Lower leg skin (tissue), 4 donors: ENCODE measurements at regions not wholly inside any gene's neighbourhood (a gene's known extent, or its start where the extent isn't known, plus 50 kb on each side); places are given as distances from the start of the nearest gene placed in this dataset.

Experiments used
- DNase-seq, 2 donors: peaks; one replicate each; pipeline ENCODE4 v3.0.0-alpha.2; 2019; ENCODE audit warnings: low spot score in 2 of 2
- H3K4me3 ChIP-seq: fragments of 200-600 bp; sonication (generic); 2 replicates; pipeline ENCODE4 v1.5.1; 2017; ENCODE audit warnings: mild to moderate bottlenecking, low read depth; ENCODE audit not compliant: poor library complexity, severe bottlenecking
- POLR2A ChIP-seq, 2 donors: fragments of 450-650 bp; IDR thresholded peaks; one replicate each; pipeline ENCODE4 v1.6.1; 2016 to 2017; ENCODE audit warnings: antibody characterized with exemption in 2 of 2, mild to moderate bottlenecking in 1 of 2, moderate library complexity in 1 of 2
- WGBS, 2 donors: methylation state at CpG; one replicate each; pipeline ENCODE4 v1.1.5; 2018; 5-methylcytosine and 5-hydroxymethylcytosine counted together
- intact Hi-C: fragments of 100-400 bp; cut with DNase I; formaldehyde crosslinking; loops from one replicate; pipeline ENCODE4 v1.15.0; 2023; ENCODE audit warnings: low total_unique reads
- TF ChIP-seq, protein P1 (sequence below), 3 donors: fragments of 450-650 bp; IDR thresholded peaks; one replicate each; pipeline ENCODE4 v1.5.1; 2016; ENCODE audit warnings: antibody characterized with exemption in 3 of 3, mild to moderate bottlenecking in 3 of 3, moderate library complexity in 2 of 3

DNA sequence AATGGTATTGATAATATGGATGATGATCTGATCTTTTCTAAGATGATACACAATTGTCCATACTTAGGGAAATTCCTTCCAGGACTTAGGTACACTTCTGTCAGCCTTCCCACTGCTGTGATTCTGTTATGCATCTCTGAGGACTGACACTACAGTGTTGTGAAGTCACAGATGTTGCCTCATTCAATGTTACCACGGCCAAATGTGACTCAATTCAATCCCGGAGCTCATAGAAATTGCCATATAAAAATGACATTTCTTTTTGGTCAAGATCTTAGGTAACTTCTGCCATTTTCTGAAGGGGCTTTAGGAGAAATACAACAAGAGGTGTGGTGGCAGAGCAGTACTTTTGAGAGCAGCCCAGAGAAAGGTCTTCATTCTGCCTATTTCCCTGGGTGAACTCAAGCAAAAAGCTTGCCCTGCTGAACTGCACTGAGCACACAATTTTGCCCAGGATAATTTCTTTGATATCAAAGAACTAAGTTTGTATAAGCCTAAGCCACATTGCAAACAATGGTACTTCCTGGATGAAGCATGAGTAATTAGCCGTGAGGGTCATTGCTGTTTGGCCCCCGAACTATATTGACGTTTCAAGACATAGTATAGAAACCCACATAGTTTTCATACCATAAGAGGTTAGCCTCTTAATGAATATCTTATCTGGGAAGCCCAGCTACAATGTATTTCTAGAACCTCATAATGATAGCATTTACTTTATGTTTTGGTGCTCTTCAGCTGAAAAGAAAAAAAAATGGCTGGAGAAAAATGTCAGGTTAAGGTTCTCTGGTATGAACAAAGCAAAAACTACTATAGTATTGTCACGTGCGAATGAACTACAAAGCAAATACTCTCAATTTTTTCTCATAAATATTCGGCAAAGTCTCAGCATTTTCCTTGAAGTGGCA, 437.4 kb downstream of the MEIS1 start:
- no peak overlapping the region for H3K4me3 ChIP-seq
- WGBS, 2 donors = 72 to 75% methylated on average over 8 of the region's 8 CpGs
- TF ChIP-seq, protein P1, sequence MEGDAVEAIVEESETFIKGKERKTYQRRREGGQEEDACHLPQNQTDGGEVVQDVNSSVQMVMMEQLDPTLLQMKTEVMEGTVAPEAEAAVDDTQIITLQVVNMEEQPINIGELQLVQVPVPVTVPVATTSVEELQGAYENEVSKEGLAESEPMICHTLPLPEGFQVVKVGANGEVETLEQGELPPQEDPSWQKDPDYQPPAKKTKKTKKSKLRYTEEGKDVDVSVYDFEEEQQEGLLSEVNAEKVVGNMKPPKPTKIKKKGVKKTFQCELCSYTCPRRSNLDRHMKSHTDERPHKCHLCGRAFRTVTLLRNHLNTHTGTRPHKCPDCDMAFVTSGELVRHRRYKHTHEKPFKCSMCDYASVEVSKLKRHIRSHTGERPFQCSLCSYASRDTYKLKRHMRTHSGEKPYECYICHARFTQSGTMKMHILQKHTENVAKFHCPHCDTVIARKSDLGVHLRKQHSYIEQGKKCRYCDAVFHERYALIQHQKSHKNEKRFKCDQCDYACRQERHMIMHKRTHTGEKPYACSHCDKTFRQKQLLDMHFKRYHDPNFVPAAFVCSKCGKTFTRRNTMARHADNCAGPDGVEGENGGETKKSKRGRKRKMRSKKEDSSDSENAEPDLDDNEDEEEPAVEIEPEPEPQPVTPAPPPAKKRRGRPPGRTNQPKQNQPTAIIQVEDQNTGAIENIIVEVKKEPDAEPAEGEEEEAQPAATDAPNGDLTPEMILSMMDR (IDR thresholded peaks at IDR 0.05) = no peak
- TF ChIP-seq POLR2A (IDR thresholded peaks at IDR 0.05) = no peak
- no peak for DNase-seq
- intact Hi-C loops = no loop called here

DNA sequence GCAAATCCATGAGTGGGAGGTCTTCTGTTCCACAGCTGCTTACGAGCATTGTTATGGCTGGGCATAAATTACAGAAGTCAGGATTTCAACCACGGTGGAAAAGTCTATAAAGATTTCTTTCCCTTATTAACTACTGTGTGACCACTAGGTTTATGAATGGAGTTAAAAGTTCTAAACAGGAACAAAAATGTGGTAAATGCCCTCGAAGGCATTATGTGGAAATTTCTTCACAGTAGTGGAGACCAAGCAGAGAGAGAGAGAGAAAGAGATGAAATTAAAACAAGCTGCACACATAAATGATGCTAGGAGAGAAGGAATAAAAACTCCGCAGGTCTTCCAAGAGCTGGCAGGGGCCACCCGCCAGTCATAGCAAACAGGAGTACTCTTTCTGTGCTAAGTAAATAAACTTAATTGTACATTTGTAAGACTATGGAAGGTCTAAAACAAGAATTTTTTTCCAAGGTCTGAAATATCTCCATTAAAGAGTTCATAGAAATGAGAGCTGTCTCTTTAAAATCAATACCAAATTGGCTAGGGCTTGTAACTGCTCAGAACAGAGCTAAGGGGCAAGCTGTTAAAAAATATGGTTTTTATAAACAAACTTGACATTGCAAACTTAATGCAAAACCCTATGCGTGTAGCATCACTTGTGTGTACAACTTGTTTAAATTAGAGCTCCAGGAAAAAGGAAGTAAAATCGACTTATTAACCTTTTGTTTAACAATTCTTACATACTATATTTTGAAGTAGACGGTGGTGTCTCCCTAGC, 438.2 kb downstream of the MEIS1 start:
- no peak for TF ChIP-seq POLR2A (IDR thresholded peaks at IDR 0.05)
- TF ChIP-seq, protein P1 (IDR thresholded peaks at IDR 0.05) = no peak
- 45 to 50% methylated on average over 8 of the region's 8 CpGs for WGBS, 2 donors
- intact Hi-C loops = no loop called here
- no peak overlapping the region for H3K4me3 ChIP-seq
- DNase-seq = no peak

DNA sequence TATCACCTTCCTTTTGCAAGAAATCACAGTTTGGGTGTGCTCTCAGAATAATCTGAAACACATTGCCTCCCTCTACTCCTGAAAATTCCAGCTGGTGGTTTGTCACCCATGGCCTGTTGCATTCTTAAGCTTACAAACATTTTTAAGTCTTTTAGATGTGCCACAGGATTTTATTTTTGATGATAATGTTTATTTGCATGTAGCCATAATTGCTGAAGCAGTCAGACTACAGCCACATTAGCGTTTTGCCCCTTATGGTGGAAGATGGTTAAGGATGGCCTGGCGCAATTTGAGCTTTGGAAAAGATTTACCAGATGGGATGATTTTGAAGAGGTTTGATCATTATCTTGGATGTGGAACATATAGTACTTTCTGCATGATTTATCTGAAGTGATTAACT, 439.5 kb downstream of the MEIS1 start:
- H3K4me3 ChIP-seq = no peak overlapping the region
- intact Hi-C loops = no loop called here
- no peak for DNase-seq
- TF ChIP-seq, protein P1 (IDR thresholded peaks at IDR 0.05) = no peak
- no peak for TF ChIP-seq POLR2A (IDR thresholded peaks at IDR 0.05)
- WGBS, 2 donors = 76 to 88% methylated on average over 2 of the region's 2 CpGs

DNA sequence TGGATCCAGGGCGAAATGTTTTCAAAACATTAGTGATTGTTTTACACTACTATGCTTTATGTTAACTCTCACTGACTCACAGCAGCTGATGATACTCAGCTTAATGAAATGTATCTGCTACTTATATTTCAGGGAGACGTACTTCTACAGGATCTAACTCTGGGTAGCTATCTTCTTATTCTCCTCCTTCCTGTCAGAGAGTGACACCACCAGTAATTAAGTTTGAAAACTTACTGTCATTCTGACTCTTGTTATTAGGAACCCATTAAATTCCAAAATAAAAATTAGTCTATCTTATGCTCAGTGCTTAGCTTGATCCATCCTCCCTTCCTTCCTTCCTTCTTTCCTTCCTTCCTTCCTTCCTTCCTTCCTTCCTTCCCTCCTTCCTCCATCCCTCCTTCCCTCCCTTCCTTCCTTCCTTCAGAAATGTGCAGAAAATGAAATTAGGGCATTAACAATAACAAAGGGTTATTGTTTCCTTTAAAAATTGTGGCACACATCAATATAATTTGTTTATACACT, 441.1 kb downstream of the MEIS1 start:
- no peak overlapping the region for H3K4me3 ChIP-seq
- WGBS, 2 donors = 81 to 91% methylated on average over 2 of the region's 2 CpGs
- TF ChIP-seq, protein P1 (IDR thresholded peaks at IDR 0.05) = no peak
- TF ChIP-seq POLR2A (IDR thresholded peaks at IDR 0.05) = no peak
- intact Hi-C loops = no loop called here
- no peak for DNase-seq

DNA sequence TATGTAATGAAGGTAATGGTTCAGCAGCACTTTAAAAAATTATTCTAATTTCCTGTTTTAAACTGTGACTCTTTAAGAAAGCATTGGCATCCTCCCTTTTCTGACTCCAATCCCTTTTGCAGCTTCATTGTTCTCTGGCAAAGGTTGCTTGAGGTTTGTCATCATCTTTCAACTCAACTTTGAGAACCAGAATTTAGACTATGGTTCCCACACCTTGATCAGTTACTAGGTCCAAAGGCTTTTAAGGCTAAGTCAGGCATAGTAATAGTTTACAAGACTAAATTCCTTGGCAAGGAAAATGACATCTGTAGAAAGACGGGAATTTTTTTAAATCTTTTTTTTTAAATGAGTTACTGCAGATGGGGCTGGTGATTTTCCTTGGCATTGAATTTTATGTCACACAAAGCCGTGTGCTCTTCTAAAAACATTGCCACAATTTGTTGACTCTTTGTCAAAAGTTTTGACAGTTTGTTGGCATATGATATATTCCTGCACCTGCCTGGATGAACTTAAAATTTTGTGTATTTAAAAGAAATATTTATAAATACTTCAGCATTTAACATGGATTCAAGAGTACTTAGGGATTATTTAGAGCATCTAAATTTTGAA, 451.0 kb downstream of the MEIS1 start:
- no peak overlapping the region for H3K4me3 ChIP-seq
- WGBS, 2 donors = 31% methylated on average over 2 of the region's 2 CpGs
- no peak for DNase-seq
- intact Hi-C loops = no loop called here
- TF ChIP-seq POLR2A (IDR thresholded peaks at IDR 0.05) = no peak
- TF ChIP-seq, protein P1 (IDR thresholded peaks at IDR 0.05) = no peak
